ENCODE measurements at regions not wholly inside any gene's neighbourhood (a gene's known extent, or its start where the extent isn't known, plus 50 kb on each side); places are given as distances from the start of the nearest gene placed in this dataset.

DNA sequence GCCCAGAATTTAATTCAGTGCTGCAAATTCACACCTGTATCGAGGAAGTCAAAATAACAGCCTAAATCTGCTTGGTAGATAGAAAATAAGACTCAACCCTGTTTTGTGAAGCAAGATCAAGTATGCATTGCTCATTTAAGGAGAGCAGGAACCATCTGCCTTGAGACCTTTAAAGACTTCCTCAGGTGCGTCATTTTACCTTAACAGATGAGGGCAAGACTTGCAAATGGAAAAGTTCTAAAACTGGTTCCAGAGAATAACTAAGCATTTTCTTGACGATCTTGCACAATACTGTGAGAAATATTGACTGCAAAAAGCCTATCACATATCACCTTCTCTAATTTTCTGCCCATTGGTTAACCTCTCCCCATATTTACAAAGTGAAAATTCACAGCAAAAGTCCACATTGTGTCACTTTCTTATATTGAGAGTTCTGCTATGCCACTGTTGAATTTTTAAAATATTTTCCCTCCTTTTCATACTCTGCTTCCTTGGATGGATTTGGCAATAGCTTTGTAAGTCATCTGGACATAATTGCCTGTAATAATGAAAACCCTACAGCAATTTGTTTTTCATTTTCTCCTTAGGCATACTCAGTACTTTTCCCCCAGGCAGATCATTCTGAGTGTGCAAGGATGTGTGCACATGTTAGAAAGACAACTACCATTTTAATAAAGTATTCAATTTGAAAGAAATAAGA lies 234.2 kb downstream of the AASDHPPT start:
- TF ChIP-seq, protein P1, sequence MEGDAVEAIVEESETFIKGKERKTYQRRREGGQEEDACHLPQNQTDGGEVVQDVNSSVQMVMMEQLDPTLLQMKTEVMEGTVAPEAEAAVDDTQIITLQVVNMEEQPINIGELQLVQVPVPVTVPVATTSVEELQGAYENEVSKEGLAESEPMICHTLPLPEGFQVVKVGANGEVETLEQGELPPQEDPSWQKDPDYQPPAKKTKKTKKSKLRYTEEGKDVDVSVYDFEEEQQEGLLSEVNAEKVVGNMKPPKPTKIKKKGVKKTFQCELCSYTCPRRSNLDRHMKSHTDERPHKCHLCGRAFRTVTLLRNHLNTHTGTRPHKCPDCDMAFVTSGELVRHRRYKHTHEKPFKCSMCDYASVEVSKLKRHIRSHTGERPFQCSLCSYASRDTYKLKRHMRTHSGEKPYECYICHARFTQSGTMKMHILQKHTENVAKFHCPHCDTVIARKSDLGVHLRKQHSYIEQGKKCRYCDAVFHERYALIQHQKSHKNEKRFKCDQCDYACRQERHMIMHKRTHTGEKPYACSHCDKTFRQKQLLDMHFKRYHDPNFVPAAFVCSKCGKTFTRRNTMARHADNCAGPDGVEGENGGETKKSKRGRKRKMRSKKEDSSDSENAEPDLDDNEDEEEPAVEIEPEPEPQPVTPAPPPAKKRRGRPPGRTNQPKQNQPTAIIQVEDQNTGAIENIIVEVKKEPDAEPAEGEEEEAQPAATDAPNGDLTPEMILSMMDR (IDR thresholded peaks at IDR 0.05): no peak
- no peak for TF ChIP-seq ZFX (IDR thresholded peaks at IDR 0.05; ENCODE audit: borderline replicate concordance)

Measured in 22Rv1 (cell line).